ENCODE measurements at regions not wholly inside any gene's neighbourhood (a gene's known extent, or its start where the extent isn't known, plus 50 kb on each side); places are given as distances from the start of the nearest gene placed in this dataset.
"Not testable (repeated sequence)": the region's sequence is repeated elsewhere in the genome, so short reads cannot be mapped to it uniquely, and the experiment has no call there.

GRCh38 chr20:25857091-25857788 lies 160.6 kb upstream of the ZNF337 start:
- H3K9me3 ChIP-seq (replicated peaks; ENCODE audit: control insufficient read depth, insufficient read depth, low read length); H3K79me2 ChIP-seq (ENCODE audit: control insufficient read depth, insufficient read depth, low read length); dilution Hi-C loops (cut with MboI; ENCODE audit: extremely low pct_ligation_motif_present, low sequenced_read_pairs); H4K20me1 ChIP-seq (replicated peaks; ENCODE audit: control insufficient read depth, extremely low read depth, insufficient read depth, low read length); H3K4me1 ChIP-seq (ENCODE audit: control insufficient read depth, extremely low read depth, insufficient read depth, low read length); H3K4me2 ChIP-seq (ENCODE audit: insufficient read depth, low read length); H3K9ac ChIP-seq (replicated peaks; ENCODE audit: extremely low read depth, insufficient read depth, low read length); FAIRE-seq; H3K36me3 ChIP-seq (ENCODE audit: control insufficient read depth in 2 of 2, extremely low read depth in 1 of 2, insufficient read depth in 2 of 2, low read length in 2 of 2); CTCF ChIA-PET; H3K4me3 ChIP-seq (replicated peaks in 1 of 3; ENCODE audit: insufficient read depth in 1 of 3, low read depth in 1 of 3, low read length in 3 of 3); DNase-seq (ENCODE audit: low read depth, low spot score); POLR2A ChIA-PET; H2AFZ ChIP-seq (ENCODE audit: low read depth, low read length); BruUV-seq (replicated peaks); H3K9me1 ChIP-seq (replicated peaks; ENCODE audit: control insufficient read depth, extremely low read depth, insufficient read depth, low read length); intact Hi-C loops (cut with micrococcal nuclease); H3K27ac ChIP-seq (ENCODE audit: insufficient read depth, low read depth, low read length): not testable (repeated sequence)
- peaks cover 14 to 18% of the 10 kb centered on the region in 2 experiments for H3K27me3 ChIP-seq (ENCODE audit: control insufficient read depth in 2 of 2, insufficient read depth in 2 of 2, low read length in 2 of 2)

- no TSS peak for BruUV-seq (replicated peaks)
Measured at GRCh38 chr20:25856256-25856884, 159.7 kb upstream of the ZNF337 start.

More at GRCh38 chr20:25856256-25856884, 159.7 kb upstream of the ZNF337 start:
- Histone ChIP-seq H3K4me3 (replicated peaks in 1 of 3; ENCODE audit: insufficient read depth in 1 of 3, low read depth in 1 of 3, low read length in 3 of 3) (no peak overlapping the region), H2AFZ (ENCODE audit: low read depth, low read length) (no peak overlapping the region), H3K27ac (ENCODE audit: insufficient read depth, low read depth, low read length) (no peak overlapping the region), H3K36me3 (ENCODE audit: control insufficient read depth in 2 of 2, extremely low read depth in 1 of 2, insufficient read depth in 2 of 2, low read length in 2 of 2) (no peaks in the 10 kb centered on the region), H3K9me1 (replicated peaks; ENCODE audit: control insufficient read depth, extremely low read depth, insufficient read depth, low read length) (no peaks in the 10 kb centered on the region), H3K9ac (replicated peaks; ENCODE audit: extremely low read depth, insufficient read depth, low read length) (no peak overlapping the region), H4K20me1 (replicated peaks; ENCODE audit: control insufficient read depth, extremely low read depth, insufficient read depth, low read length) (no peaks in the 10 kb centered on the region), H3K79me2 (ENCODE audit: control insufficient read depth, insufficient read depth, low read length) (no peaks in the 10 kb centered on the region), H3K9me3 (replicated peaks; ENCODE audit: control insufficient read depth, insufficient read depth, low read length) (no peaks in the 10 kb centered on the region), H3K4me1 (ENCODE audit: control insufficient read depth, extremely low read depth, insufficient read depth, low read length) (no peaks in the 10 kb centered on the region), H3K4me2 (ENCODE audit: insufficient read depth, low read length) (no peak overlapping the region), H3K27me3 (ENCODE audit: control insufficient read depth in 2 of 2, insufficient read depth in 2 of 2, low read length in 2 of 2) (peaks cover 9 to 13% of the 10 kb centered on the region in 2 experiments)
- no peak for TF ChIP-seq POLR2AphosphoS5 (IDR thresholded peaks at IDR 0.05; ENCODE audit: insufficient read depth, low read depth, low read length)
- no peak for TF ChIP-seq MYC (IDR thresholded peaks at IDR 0.05; ENCODE audit: low read depth, low read length)
- TF ChIP-seq GATA2 (IDR thresholded peaks at IDR 0.05; ENCODE audit: insufficient read depth, insufficient read length, low read depth, low read length) = no peak
- TF ChIP-seq EZH2 (IDR thresholded peaks at IDR 0.05; ENCODE audit: borderline replicate concordance, low read depth, low read length, severe bottlenecking) = no peak
- TF ChIP-seq MAX (IDR thresholded peaks at IDR 0.05; ENCODE audit: insufficient read depth, insufficient read length) = no peak
- TF ChIP-seq JUN (IDR thresholded peaks at IDR 0.05; ENCODE audit: borderline replicate concordance, insufficient read depth, insufficient read length, low read depth) = no peak
- no peak for TF ChIP-seq CTCF (IDR thresholded peaks at IDR 0.05; ENCODE audit: extremely low read depth in 1 of 2, insufficient read depth in 1 of 2, low read depth in 1 of 2, low read length in 2 of 2)
- TF ChIP-seq POLR2A (IDR thresholded peaks at IDR 0.05; ENCODE audit: low read depth, low read length) = no peak
- no peak for TF ChIP-seq FOS (IDR thresholded peaks at IDR 0.05; ENCODE audit: borderline replicate concordance, insufficient read depth, low read length)
- intact Hi-C loops (cut with micrococcal nuclease) (no loop called here), dilution Hi-C loops (cut with MboI; ENCODE audit: extremely low pct_ligation_motif_present, low sequenced_read_pairs) (no loop called here)
- no peak for FAIRE-seq
- CTCF ChIA-PET = no interaction called here
- POLR2A ChIA-PET = no interaction called here
- DNase-seq (ENCODE audit: low read depth, low spot score) = no peak
